ENCODE measurements at regions not wholly inside any gene's neighbourhood (a gene's known extent, or its start where the extent isn't known, plus 50 kb on each side); places are given as distances from the start of the nearest gene placed in this dataset.
"Not testable (repeated sequence)": the region's sequence is repeated elsewhere in the genome, so short reads cannot be mapped to it uniquely, and the experiment has no call there.

GRCh38 chrX:121283921-121284320 lies 236.5 kb downstream of the GLUD2 start:
- DNase-seq (ENCODE audit: low spot score) = no peak

GRCh38 chrX:121298499-121298898 lies 251.1 kb downstream of the GLUD2 start:
- DNase-seq (ENCODE audit: low spot score) = no peak

- DNase-seq (ENCODE audit: low spot score) = no peak
Observed at GRCh38 chrX:121301356-121301755, 253.9 kb downstream of the GLUD2 start.

GRCh38 chrX:121301822-121302221 lies 254.4 kb downstream of the GLUD2 start:
- DNase-seq (ENCODE audit: low spot score) = no peak

- no peak for DNase-seq (ENCODE audit: low spot score)
Observed at GRCh38 chrX:121307449-121307848, 260.0 kb downstream of the GLUD2 start.

- no peak for DNase-seq (ENCODE audit: low spot score)
Observed at GRCh38 chrX:121308276-121308805, 260.9 kb downstream of the GLUD2 start.

GRCh38 chrX:121310820-121311219 lies 263.4 kb downstream of the GLUD2 start:
- no peak for DNase-seq (ENCODE audit: low spot score)

- no peak for DNase-seq (ENCODE audit: low spot score)
Observed at GRCh38 chrX:121320441-121320840, 273.0 kb downstream of the GLUD2 start.

- DNase-seq (ENCODE audit: low spot score) = no peak
Observed at GRCh38 chrX:121322159-121322558, 274.7 kb downstream of the GLUD2 start.

- no peak for DNase-seq (ENCODE audit: low spot score)
Observed at GRCh38 chrX:121323337-121323736, 275.9 kb downstream of the GLUD2 start.

GRCh38 chrX:121333942-121334341 lies 286.5 kb downstream of the GLUD2 start:
- DNase-seq (ENCODE audit: low spot score) = no peak

GRCh38 chrX:121336831-121337421 lies 289.5 kb downstream of the GLUD2 start:
- DNase-seq (ENCODE audit: low spot score) = no peak

GRCh38 chrX:121337816-121338215 lies 290.4 kb downstream of the GLUD2 start:
- DNase-seq (ENCODE audit: low spot score) = no peak

GRCh38 chrX:121349263-121349662 lies 301.9 kb downstream of the GLUD2 start:
- no peak for DNase-seq (ENCODE audit: low spot score)

- no peak for DNase-seq (ENCODE audit: low spot score)
Observed at GRCh38 chrX:121356139-121356849, 308.9 kb downstream of the GLUD2 start.

- DNase-seq (ENCODE audit: low spot score) = no peak
Observed at GRCh38 chrX:121356850-121357171, 309.4 kb downstream of the GLUD2 start.

- no peak for DNase-seq (ENCODE audit: low spot score)
Observed at GRCh38 chrX:121360280-121360679, 312.9 kb downstream of the GLUD2 start.

- no peak for DNase-seq (ENCODE audit: low spot score)
Observed at GRCh38 chrX:121365572-121366161, 318.3 kb downstream of the GLUD2 start.

- DNase-seq (ENCODE audit: low spot score) = no peak
Observed at GRCh38 chrX:121374471-121374870, 327.1 kb downstream of the GLUD2 start.

- not testable (repeated sequence) for DNase-seq (ENCODE audit: low spot score)
Observed at GRCh38 chrX:121381915-121382314, 334.5 kb downstream of the GLUD2 start.

GRCh38 chrX:121389976-121390714 lies 342.7 kb downstream of the GLUD2 start:
- no peak for DNase-seq (ENCODE audit: low spot score)

GRCh38 chrX:121405826-121406225 lies 358.4 kb downstream of the GLUD2 start:
- no peak for DNase-seq (ENCODE audit: low spot score)
